HFF-Myc (cell line): ENCODE measurements at regions not wholly inside any gene's neighbourhood (a gene's known extent, or its start where the extent isn't known, plus 50 kb on each side); places are given as distances from the start of the nearest gene placed in this dataset.

ENCODE experiments used
- DNase-seq: peaks from one replicate; pipeline ENCODE4 v3.0.0-alpha.2; 2011; ENCODE audit warnings: low read depth; ENCODE audit errors: extremely low read depth
- H3K4me3 ChIP-seq: replicated peaks from 2 replicates; pipeline ENCODE4 v1.5.1; 2011; ENCODE audit warnings: low read depth, mild to moderate bottlenecking, control low read depth, low read length
- TF ChIP-seq, protein P1 (sequence below): IDR thresholded peaks from 2 replicates; pipeline ENCODE4 v1.5.1; 2012; ENCODE audit warnings: mild to moderate bottlenecking, low read depth, low read length, control low read depth; ENCODE audit errors: missing control alignments

DNA sequence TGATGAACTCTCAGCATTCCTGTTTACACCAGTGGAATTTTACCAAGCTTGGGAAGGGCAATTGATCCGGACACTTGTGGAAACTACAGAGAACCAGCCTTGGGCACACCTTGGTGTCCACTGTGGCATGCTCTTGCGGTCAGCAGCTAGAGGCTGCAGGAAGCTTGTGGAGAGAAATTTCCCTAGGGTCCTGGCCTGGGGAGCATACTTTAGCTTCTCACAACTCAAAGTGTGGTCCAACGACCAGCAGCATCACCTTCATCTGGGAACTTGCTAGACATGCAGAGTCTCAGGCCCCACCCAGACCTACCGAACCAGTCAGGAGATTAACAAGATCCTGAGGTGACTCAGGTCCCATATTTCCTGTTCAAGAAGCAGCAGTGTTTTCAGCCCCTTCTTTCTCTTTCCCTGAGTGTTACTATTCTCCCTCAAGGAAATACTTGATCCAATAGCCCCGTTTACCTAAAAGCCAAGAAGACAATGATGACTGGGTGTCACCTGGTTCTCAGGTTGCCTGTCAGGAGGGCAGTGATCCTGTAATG lies 55.7 kb upstream of the KCNE2 start:
- H3K4me3 ChIP-seq: no peak overlapping the region
- DNase-seq: no peak
- TF ChIP-seq, protein P1, sequence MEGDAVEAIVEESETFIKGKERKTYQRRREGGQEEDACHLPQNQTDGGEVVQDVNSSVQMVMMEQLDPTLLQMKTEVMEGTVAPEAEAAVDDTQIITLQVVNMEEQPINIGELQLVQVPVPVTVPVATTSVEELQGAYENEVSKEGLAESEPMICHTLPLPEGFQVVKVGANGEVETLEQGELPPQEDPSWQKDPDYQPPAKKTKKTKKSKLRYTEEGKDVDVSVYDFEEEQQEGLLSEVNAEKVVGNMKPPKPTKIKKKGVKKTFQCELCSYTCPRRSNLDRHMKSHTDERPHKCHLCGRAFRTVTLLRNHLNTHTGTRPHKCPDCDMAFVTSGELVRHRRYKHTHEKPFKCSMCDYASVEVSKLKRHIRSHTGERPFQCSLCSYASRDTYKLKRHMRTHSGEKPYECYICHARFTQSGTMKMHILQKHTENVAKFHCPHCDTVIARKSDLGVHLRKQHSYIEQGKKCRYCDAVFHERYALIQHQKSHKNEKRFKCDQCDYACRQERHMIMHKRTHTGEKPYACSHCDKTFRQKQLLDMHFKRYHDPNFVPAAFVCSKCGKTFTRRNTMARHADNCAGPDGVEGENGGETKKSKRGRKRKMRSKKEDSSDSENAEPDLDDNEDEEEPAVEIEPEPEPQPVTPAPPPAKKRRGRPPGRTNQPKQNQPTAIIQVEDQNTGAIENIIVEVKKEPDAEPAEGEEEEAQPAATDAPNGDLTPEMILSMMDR: no peak

DNA sequence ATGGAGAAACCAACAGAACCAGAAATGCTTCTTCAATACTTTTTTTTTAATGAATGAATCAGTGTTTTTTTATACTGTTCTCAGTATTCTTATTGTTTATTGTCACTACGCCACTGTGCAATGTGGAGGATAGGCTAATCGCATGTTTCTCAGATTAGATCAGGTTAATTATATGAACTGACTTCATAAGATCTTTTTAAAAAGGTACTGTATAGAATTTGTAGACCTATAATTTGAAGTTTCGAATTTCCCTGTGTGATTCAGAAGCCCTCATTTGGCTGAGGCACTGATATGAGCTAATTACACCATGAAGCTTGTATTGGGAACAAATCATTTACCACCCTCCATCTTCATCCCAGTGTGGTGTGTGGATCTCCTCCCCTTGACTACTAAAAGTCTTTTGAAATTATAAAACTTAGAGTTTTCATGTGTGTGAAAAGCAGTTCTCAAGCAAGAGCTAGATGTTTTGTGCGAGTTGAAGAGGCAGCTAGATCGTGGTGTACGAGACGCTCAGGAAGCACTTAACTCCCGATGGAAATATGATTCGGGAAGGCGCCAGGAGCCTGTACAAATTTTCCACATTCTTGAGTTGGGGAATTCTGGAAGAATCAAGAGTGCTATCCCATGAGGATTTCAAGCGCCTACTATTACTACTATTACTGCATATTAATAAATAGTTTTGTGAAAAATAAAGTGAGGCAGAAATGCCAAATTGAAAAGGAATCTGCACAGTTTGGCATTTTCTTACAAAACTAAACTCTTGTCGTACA lies 52.1 kb upstream of the KCNE2 start:
- TF ChIP-seq, protein P1: no peak
- H3K4me3 ChIP-seq: no peak overlapping the region
- no peak for DNase-seq

DNA sequence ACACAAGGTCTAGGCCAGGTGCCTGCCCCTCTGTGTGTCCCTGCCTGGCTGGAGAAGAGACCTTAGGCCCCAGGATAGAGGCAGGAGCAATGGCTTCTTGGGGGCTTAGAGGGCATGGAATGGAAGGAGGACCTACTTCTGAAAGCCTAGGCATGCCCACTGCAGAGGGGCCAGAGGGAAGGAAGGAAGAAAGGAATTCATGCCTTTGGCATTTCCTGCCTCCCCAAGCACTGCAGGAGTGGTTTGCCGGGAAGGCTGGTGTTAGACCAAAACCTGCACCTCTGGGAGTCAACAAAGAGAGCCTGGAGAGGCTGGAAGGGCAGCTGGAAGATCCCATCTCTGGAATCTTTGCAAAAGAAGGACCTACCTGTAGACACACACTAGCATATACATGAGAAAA lies 50.7 kb upstream of the KCNE2 start:
- no peak for DNase-seq

More for the DNA sequence above, 50.7 kb upstream of the KCNE2 start:
- TF ChIP-seq, protein P1: no peak
- H3K4me3 ChIP-seq: no peak overlapping the region
